ENCODE measurements at regions not wholly inside any gene's neighbourhood (a gene's known extent, or its start where the extent isn't known, plus 50 kb on each side); places are given as distances from the start of the nearest gene placed in this dataset.
A peak's percentile ranks its signal among the peaks of the same experiment; 100 is the strongest.

DNA sequence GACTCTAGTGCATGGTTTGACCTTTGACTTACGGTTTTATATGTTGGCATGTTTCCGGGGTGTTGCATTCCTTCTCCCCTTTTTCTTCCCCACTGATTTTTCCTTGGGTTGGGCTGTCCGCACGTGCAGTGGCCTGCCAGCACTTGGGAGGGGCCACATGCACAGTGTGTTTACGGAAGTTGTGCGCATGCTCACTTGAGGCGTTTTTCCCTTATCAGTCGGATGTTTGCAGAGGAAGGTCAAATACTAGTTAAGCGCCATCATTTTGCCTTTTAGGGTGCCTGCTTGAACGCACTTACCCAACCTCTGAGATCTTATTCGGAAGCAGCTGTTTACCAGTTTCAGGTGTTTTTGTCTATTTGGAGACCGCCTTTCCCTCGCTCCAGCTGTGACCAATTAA lies 653.9 kb upstream of the AADAT start:
- H3K27ac ChIP-seq (ENCODE audit: poor library complexity, severe bottlenecking) = no peak overlapping the region
- ATAC-seq (ENCODE audit: low read depth) (no peak), DNase-seq (ENCODE audit: low spot score) (no peak)
- H3K27me3 ChIP-seq (ENCODE audit: insufficient read depth, poor library complexity, severe bottlenecking) = no peaks in the 10 kb centered on the region
- H3K9me3 ChIP-seq (ENCODE audit: severe bottlenecking) = no peaks in the 10 kb centered on the region
- TF ChIP-seq, protein P1, sequence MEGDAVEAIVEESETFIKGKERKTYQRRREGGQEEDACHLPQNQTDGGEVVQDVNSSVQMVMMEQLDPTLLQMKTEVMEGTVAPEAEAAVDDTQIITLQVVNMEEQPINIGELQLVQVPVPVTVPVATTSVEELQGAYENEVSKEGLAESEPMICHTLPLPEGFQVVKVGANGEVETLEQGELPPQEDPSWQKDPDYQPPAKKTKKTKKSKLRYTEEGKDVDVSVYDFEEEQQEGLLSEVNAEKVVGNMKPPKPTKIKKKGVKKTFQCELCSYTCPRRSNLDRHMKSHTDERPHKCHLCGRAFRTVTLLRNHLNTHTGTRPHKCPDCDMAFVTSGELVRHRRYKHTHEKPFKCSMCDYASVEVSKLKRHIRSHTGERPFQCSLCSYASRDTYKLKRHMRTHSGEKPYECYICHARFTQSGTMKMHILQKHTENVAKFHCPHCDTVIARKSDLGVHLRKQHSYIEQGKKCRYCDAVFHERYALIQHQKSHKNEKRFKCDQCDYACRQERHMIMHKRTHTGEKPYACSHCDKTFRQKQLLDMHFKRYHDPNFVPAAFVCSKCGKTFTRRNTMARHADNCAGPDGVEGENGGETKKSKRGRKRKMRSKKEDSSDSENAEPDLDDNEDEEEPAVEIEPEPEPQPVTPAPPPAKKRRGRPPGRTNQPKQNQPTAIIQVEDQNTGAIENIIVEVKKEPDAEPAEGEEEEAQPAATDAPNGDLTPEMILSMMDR (IDR thresholded peaks at IDR 0.05; ENCODE audit: poor library complexity, severe bottlenecking) = no peak
- peaks cover 7% of the 10 kb centered on the region for H3K4me1 ChIP-seq (ENCODE audit: insufficient read depth, poor library complexity, severe bottlenecking)
- no peak overlapping the region for H3K4me3 ChIP-seq (ENCODE audit: severe bottlenecking)
- no peaks in the 10 kb centered on the region for H3K36me3 ChIP-seq (ENCODE audit: low read depth)

DNA sequence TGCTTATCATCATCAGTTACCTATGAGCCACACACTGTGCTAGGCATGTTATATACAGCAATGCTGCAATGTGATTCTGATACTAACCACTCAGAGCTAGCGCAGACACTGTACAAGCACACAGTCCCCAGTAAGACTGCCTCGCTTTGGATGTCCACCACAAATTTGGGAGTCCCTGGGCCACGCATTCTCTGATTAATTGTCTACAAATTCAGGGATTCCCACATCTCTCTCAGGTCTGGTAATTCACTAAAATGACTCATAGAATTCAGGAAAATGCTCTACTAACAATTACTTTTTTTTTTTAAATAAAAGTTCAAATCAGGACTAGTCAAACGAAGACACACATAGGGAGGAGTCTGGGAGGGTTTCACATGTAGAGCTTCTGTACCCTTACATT lies 652.1 kb upstream of the AADAT start:
- Histone ChIP-seq H3K4me3 (ENCODE audit: severe bottlenecking) (no peak overlapping the region), H3K27me3 (ENCODE audit: insufficient read depth, poor library complexity, severe bottlenecking) (no peaks in the 10 kb centered on the region), H3K27ac (ENCODE audit: poor library complexity, severe bottlenecking) (no peak overlapping the region), H3K4me1 (ENCODE audit: insufficient read depth, poor library complexity, severe bottlenecking) (peaks cover 10% of the 10 kb centered on the region), H3K9me3 (ENCODE audit: severe bottlenecking) (no peaks in the 10 kb centered on the region), H3K36me3 (ENCODE audit: low read depth) (no peaks in the 10 kb centered on the region)
- ATAC-seq (ENCODE audit: low read depth) = peak; percentile 59
- DNase-seq (ENCODE audit: low spot score) = no peak
- TF ChIP-seq, protein P1 (IDR thresholded peaks at IDR 0.05; ENCODE audit: poor library complexity, severe bottlenecking) = no peak

DNA sequence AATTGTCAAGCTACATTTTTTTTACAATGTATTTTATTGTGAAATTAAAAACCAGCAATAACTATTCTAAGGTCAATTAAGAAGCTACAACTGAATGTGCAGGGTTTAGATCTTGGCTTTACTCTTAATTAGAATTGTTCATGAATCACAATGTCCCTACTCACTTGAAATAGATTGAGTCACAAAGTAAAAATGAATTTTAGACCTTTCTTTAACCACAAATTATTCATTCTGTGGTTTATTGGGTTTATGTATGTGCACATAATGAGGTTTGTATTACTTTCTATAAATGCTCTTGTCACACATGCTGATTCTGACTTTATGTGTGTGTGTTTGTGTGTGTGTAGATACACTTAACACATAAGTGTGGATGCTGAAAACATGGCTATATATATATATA lies 647.0 kb upstream of the AADAT start:
- Histone ChIP-seq H3K4me3 (ENCODE audit: severe bottlenecking) (no peak overlapping the region), H3K9me3 (ENCODE audit: severe bottlenecking) (no peaks in the 10 kb centered on the region), H3K27me3 (ENCODE audit: insufficient read depth, poor library complexity, severe bottlenecking) (no peaks in the 10 kb centered on the region), H3K36me3 (ENCODE audit: low read depth) (no peaks in the 10 kb centered on the region), H3K27ac (ENCODE audit: poor library complexity, severe bottlenecking) (no peak overlapping the region), H3K4me1 (ENCODE audit: insufficient read depth, poor library complexity, severe bottlenecking) (peaks cover 15% of the 10 kb centered on the region)
- TF ChIP-seq, protein P1 (IDR thresholded peaks at IDR 0.05; ENCODE audit: poor library complexity, severe bottlenecking) = no peak
- peak; percentile 53; the same call in 2 of the 3 replicates for ATAC-seq (ENCODE audit: low read depth)
- DNase-seq (ENCODE audit: low spot score) = no peak

DNA sequence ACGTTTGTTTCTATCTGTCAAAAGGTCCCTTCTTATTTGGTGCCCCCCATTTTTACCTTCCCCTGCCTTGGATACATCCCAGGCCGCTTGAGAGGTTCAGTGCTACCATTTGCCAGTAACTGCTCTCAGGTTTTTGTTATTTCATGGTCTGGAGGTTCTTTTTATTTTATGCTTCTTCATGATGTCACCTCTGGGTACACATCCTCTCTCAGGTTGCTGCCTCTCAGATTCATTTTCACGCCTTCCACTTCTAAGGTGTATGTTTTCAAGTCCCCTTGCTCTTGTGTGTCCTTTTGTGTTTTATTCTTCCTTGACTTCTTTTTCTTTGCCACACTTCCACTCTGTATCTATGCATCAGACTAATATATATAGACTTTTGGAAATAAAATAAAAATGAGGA lies 640.1 kb upstream of the AADAT start:
- no peaks in the 10 kb centered on the region for H3K4me1 ChIP-seq (ENCODE audit: insufficient read depth, poor library complexity, severe bottlenecking)
- TF ChIP-seq, protein P1 (IDR thresholded peaks at IDR 0.05; ENCODE audit: poor library complexity, severe bottlenecking) = no peak
- no peak for ATAC-seq (ENCODE audit: low read depth)

DNA sequence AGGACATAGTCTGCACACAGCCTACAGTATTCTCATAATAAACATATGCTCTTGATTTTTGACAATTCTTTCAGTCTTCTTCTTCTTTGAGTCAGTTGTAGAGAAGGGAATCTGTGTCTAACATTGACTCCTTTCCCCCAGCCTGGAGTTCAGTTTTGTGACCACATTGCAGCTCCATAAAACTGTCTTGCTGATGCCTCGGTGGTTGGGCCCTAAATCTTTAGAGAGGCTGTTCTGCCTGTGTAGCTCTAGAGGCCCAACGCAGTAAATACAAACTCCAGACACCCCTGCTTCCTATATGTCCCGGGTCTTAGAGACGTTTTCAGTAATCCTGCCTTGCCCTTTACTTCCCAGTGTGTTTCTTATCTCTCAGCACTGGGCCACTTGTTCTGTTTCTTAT lies 639.5 kb upstream of the AADAT start:
- no peaks in the 10 kb centered on the region for H3K4me1 ChIP-seq (ENCODE audit: insufficient read depth, poor library complexity, severe bottlenecking)
- DNase-seq (ENCODE audit: low spot score) = no peak
- ATAC-seq (ENCODE audit: low read depth) = no peak
- no peaks in the 10 kb centered on the region for H3K9me3 ChIP-seq (ENCODE audit: severe bottlenecking)
- no peak overlapping the region for H3K4me3 ChIP-seq (ENCODE audit: severe bottlenecking)
- no peaks in the 10 kb centered on the region for H3K27me3 ChIP-seq (ENCODE audit: insufficient read depth, poor library complexity, severe bottlenecking)
- TF ChIP-seq, protein P1 (IDR thresholded peaks at IDR 0.05; ENCODE audit: poor library complexity, severe bottlenecking) = no peak
- H3K36me3 ChIP-seq (ENCODE audit: low read depth) = no peaks in the 10 kb centered on the region
- no peak overlapping the region for H3K27ac ChIP-seq (ENCODE audit: poor library complexity, severe bottlenecking)

More for the DNA sequence above, 640.1 kb upstream of the AADAT start:
- Histone ChIP-seq H3K27me3 (ENCODE audit: insufficient read depth, poor library complexity, severe bottlenecking) (no peaks in the 10 kb centered on the region), H3K36me3 (ENCODE audit: low read depth) (no peaks in the 10 kb centered on the region), H3K27ac (ENCODE audit: poor library complexity, severe bottlenecking) (no peak overlapping the region), H3K9me3 (ENCODE audit: severe bottlenecking) (no peaks in the 10 kb centered on the region), H3K4me3 (ENCODE audit: severe bottlenecking) (no peak overlapping the region)
- DNase-seq (ENCODE audit: low spot score) = no peak
